ENCODE measurements at regions not wholly inside any gene's neighbourhood (a gene's known extent, or its start where the extent isn't known, plus 50 kb on each side); places are given as distances from the start of the nearest gene placed in this dataset.
"Not testable (repeated sequence)": the region's sequence is repeated elsewhere in the genome, so short reads cannot be mapped to it uniquely, and the experiment has no call there.

- H3K4me3 Mint-ChIP-seq = no peak overlapping the region
- ATAC-seq (replicated peaks) = no peak
- no peak overlapping the region for H3K27ac Mint-ChIP-seq
- no peaks in the 10 kb centered on the region for H3K9me3 Mint-ChIP-seq
- no peaks in the 10 kb centered on the region for H3K4me1 Mint-ChIP-seq
- H3K27me3 Mint-ChIP-seq = peaks cover 11 to 30% of the 10 kb centered on the region in 2 donors
- DNase-seq = no peak
- no peaks in the 10 kb centered on the region for H3K36me3 Mint-ChIP-seq
Measured at GRCh38 chr11:112525270-112525669, 264.6 kb upstream of the PLET1 start.

- Mint-ChIP-seq H3K27ac (no peak overlapping the region), H3K36me3 (no peaks in the 10 kb centered on the region), H3K27me3 (peaks cover 11 to 26% of the 10 kb centered on the region in 2 donors), H3K4me1 (no peaks in the 10 kb centered on the region), H3K4me3 (no peak overlapping the region), H3K9me3 (no peaks in the 10 kb centered on the region)
- DNase-seq = no peak
- no peak for ATAC-seq (replicated peaks)
Measured at GRCh38 chr11:112525844-112526590, 265.4 kb upstream of the PLET1 start.

- Mint-ChIP-seq H3K4me3 (no peak overlapping the region), H3K27ac (no peak overlapping the region), H3K27me3 (peaks cover 11 to 18% of the 10 kb centered on the region in 2 donors), H3K36me3 (no peaks in the 10 kb centered on the region), H3K9me3 (no peaks in the 10 kb centered on the region), H3K4me1 (no peaks in the 10 kb centered on the region)
- DNase-seq (no peak), ATAC-seq (replicated peaks) (peak in 1 of 2 donors; percentile 21)
Measured at GRCh38 chr11:112526699-112527416, 266.2 kb upstream of the PLET1 start.

- Mint-ChIP-seq H3K4me3 (no peak overlapping the region), H3K36me3 (no peaks in the 10 kb centered on the region), H3K4me1 (no peaks in the 10 kb centered on the region), H3K27ac (no peak overlapping the region), H3K27me3 (peaks cover 8 to 12% of the 10 kb centered on the region in 2 donors), H3K9me3 (no peaks in the 10 kb centered on the region)
- ATAC-seq (replicated peaks) (no peak), DNase-seq (no peak)
Measured at GRCh38 chr11:112529071-112529470, 268.4 kb upstream of the PLET1 start.

GRCh38 chr11:112532506-112532905 is 271.8 kb upstream of the PLET1 start:
- H3K36me3 Mint-ChIP-seq = no peaks in the 10 kb centered on the region
- H3K4me1 Mint-ChIP-seq = no peaks in the 10 kb centered on the region

GRCh38 chr11:112533682-112534081 is 273.0 kb upstream of the PLET1 start:
- no peak overlapping the region for H3K4me3 Mint-ChIP-seq
- no peak for ATAC-seq (replicated peaks)
- H3K9me3 Mint-ChIP-seq = no peaks in the 10 kb centered on the region
- no peak overlapping the region for H3K27ac Mint-ChIP-seq
- peaks cover 20 to 21% of the 10 kb centered on the region in 2 donors for H3K27me3 Mint-ChIP-seq
- H3K36me3 Mint-ChIP-seq = no peaks in the 10 kb centered on the region
- DNase-seq = no peak
- no peaks in the 10 kb centered on the region for H3K4me1 Mint-ChIP-seq

More at GRCh38 chr11:112532506-112532905, 271.8 kb upstream of the PLET1 start:
- Mint-ChIP-seq H3K9me3 (no peaks in the 10 kb centered on the region), H3K27ac (no peak overlapping the region), H3K4me3 (no peak overlapping the region), H3K27me3 (peaks cover 17 to 20% of the 10 kb centered on the region in 2 donors)
- DNase-seq (no peak), ATAC-seq (replicated peaks) (no peak)

GRCh38 chr11:112534208-112534607 is 273.5 kb upstream of the PLET1 start:
- no peak overlapping the region for H3K27ac Mint-ChIP-seq
- H3K4me1 Mint-ChIP-seq = no peaks in the 10 kb centered on the region
- no peaks in the 10 kb centered on the region for H3K9me3 Mint-ChIP-seq
- ATAC-seq (replicated peaks) (no peak), DNase-seq (no peak)
- no peaks in the 10 kb centered on the region for H3K36me3 Mint-ChIP-seq
- H3K27me3 Mint-ChIP-seq = peaks cover 17 to 24% of the 10 kb centered on the region in 2 donors
- H3K4me3 Mint-ChIP-seq = no peak overlapping the region

GRCh38 chr11:112537026-112537425 is 276.4 kb upstream of the PLET1 start:
- H3K4me3 Mint-ChIP-seq = no peak overlapping the region
- DNase-seq = no peak
- H3K36me3 Mint-ChIP-seq = no peaks in the 10 kb centered on the region
- H3K27ac Mint-ChIP-seq = no peak overlapping the region
- no peak for ATAC-seq (replicated peaks)
- H3K4me1 Mint-ChIP-seq = no peaks in the 10 kb centered on the region
- no peaks in the 10 kb centered on the region for H3K9me3 Mint-ChIP-seq
- peaks cover 15 to 29% of the 10 kb centered on the region in 2 donors for H3K27me3 Mint-ChIP-seq

GRCh38 chr11:112537846-112538330 is 277.2 kb upstream of the PLET1 start:
- Mint-ChIP-seq H3K9me3 (no peaks in the 10 kb centered on the region), H3K36me3 (no peaks in the 10 kb centered on the region), H3K27ac (no peak overlapping the region), H3K27me3 (peaks cover 15 to 32% of the 10 kb centered on the region in 2 donors), H3K4me1 (no peaks in the 10 kb centered on the region), H3K4me3 (no peak overlapping the region)
- ATAC-seq (replicated peaks) (peak in 1 of 2 donors; percentile 18), DNase-seq (no peak)

GRCh38 chr11:112538534-112539280 is 278.0 kb upstream of the PLET1 start:
- H3K27ac Mint-ChIP-seq = no peak overlapping the region
- H3K36me3 Mint-ChIP-seq = no peaks in the 10 kb centered on the region
- H3K4me1 Mint-ChIP-seq = no peaks in the 10 kb centered on the region
- ATAC-seq (replicated peaks) = no peak
- no peak overlapping the region for H3K4me3 Mint-ChIP-seq
- H3K27me3 Mint-ChIP-seq = peaks cover 15 to 32% of the 10 kb centered on the region in 2 donors
- H3K9me3 Mint-ChIP-seq = no peaks in the 10 kb centered on the region
- DNase-seq = no peak

GRCh38 chr11:112539281-112539555 is 278.6 kb upstream of the PLET1 start:
- H3K36me3 Mint-ChIP-seq; H3K27ac Mint-ChIP-seq; ATAC-seq (replicated peaks); DNase-seq; H3K4me1 Mint-ChIP-seq; H3K4me3 Mint-ChIP-seq; H3K9me3 Mint-ChIP-seq: not testable (repeated sequence)
- H3K27me3 Mint-ChIP-seq = peaks cover 15 to 32% of the 10 kb centered on the region in 2 donors

- H3K4me3 Mint-ChIP-seq = no peak overlapping the region
- ATAC-seq (replicated peaks) (no peak), DNase-seq (no peak)
- no peaks in the 10 kb centered on the region for H3K9me3 Mint-ChIP-seq
- H3K27ac Mint-ChIP-seq = no peak overlapping the region
- no peaks in the 10 kb centered on the region for H3K36me3 Mint-ChIP-seq
- H3K27me3 Mint-ChIP-seq = peaks cover 15 to 32% of the 10 kb centered on the region in 2 donors
- no peaks in the 10 kb centered on the region for H3K4me1 Mint-ChIP-seq
Measured at GRCh38 chr11:112539741-112540140, 279.1 kb upstream of the PLET1 start.

GRCh38 chr11:112540261-112540660 is 279.6 kb upstream of the PLET1 start:
- Mint-ChIP-seq H3K9me3 (no peaks in the 10 kb centered on the region), H3K27ac (no peak overlapping the region), H3K27me3 (peaks cover 14 to 29% of the 10 kb centered on the region in 2 donors), H3K4me1 (no peaks in the 10 kb centered on the region), H3K36me3 (no peaks in the 10 kb centered on the region), H3K4me3 (no peak overlapping the region)
- ATAC-seq (replicated peaks) (no peak), DNase-seq (no peak)

- no peak for DNase-seq
- no peak overlapping the region for H3K4me3 Mint-ChIP-seq
- H3K9me3 Mint-ChIP-seq = no peaks in the 10 kb centered on the region
- no peak for ATAC-seq (replicated peaks)
- no peak overlapping the region for H3K27ac Mint-ChIP-seq
- H3K4me1 Mint-ChIP-seq = no peaks in the 10 kb centered on the region
- peaks cover 4 to 19% of the 10 kb centered on the region in 2 donors for H3K27me3 Mint-ChIP-seq
- H3K36me3 Mint-ChIP-seq = no peaks in the 10 kb centered on the region
Measured at GRCh38 chr11:112541140-112542046, 280.7 kb upstream of the PLET1 start.
